Ammon's horn (tissue), 1 donor: ENCODE measurements at regions not wholly inside any gene's neighbourhood (a gene's known extent, or its start where the extent isn't known, plus 50 kb on each side); places are given as distances from the start of the nearest gene placed in this dataset.
"Not testable (repeated sequence)": the region's sequence is repeated elsewhere in the genome, so short reads cannot be mapped to it uniquely, and the experiment has no call there.

ENCODE experiments used
- DNase-seq: peaks from one replicate; pipeline ENCODE4 v3.0.0-alpha.2; 2016; ENCODE audit warnings: low spot score

DNA sequence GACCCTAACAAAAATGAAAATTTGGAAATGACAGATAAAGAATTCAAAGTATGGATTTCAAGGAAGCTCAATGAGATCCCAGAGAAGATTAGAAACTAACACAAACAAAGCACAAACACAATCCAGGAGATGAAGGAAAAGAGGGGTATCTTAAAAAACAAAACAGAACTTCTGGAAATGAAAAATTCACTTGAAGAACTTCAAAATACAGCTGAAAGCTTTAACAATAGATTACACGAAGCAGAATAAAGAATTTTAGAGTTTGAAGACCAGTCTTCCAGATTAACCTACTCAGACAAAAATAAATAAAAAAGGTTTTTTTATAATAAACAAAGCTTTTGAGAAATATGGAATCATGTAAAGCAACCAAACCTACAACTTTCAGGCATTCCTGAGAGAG, 671.8 kb upstream of the SLC39A10 start:
- DNase-seq: no peak

DNA sequence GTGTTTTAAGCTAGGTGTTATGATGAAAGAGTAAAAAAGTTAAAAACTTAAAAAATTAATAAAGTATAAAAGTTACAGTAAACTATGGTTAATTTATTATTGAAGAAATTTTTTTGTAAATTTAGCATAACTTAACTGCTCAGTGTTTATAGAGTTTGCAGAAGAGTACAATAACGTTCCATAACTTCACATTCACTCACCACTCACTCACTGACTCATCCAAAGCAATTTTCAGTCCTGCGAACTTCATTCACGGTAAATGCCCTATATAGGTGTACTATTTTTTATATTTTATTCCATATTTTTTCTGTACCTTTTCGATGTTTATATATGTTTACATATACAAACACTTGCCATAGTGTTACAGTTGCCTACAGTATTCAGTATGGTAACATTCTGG, 694.8 kb upstream of the SLC39A10 start:
- DNase-seq: no peak

DNA sequence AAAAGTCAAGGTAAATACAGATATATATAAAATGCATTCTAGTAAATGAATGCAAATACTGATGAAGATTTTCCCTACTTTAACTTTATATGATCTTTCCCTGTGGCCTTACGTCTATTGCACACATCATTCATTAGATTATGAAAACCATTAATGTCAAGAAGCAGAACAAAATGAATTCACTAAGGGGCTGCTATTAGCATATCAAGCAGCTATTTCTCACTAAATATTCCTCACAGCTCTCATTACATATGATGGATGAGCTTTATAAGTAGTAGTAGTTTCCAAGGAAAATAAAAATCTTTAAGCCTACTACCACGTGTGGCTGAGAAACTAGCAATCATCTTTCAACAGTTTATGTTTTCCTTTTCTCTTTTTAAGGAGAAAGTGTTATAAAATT, 702.8 kb upstream of the SLC39A10 start:
- no peak for DNase-seq

DNA sequence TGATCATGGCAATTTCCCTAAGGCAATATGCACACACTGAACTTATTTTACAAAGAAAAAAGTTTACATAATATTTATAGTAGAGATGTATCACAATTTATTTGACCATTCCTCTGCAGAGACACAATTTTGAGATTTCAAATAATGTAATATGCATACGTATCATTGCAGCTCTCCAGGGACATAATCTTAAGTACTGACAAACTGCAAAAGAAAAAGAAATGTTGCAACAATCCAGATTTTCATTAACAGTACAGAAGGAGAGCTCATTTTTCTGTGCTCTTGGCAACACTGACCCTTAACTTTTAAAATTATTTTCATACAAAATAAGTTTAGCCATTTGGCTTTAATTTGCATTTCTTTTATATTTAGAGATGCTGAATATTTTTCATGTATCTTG, 710.2 kb upstream of the SLC39A10 start:
- DNase-seq: no peak

DNA sequence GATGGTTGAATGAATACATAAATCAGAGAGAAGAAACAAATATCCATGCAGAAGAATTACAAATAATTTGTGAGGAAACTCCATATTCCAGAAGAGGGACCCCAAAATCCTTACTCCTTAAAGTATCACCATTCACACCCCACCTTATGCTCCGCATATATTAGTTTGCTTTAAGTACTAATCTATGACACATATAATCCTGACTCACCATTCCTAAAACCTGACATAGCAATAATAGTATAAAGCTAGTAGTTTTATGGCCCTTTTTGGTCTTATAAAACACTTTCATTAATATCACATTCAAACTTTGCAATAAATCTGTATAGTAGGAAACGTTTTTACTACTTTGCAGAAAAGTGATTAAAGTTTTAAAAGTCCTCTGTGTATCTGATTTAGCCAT, 719.0 kb upstream of the SLC39A10 start:
- no peak for DNase-seq

DNA sequence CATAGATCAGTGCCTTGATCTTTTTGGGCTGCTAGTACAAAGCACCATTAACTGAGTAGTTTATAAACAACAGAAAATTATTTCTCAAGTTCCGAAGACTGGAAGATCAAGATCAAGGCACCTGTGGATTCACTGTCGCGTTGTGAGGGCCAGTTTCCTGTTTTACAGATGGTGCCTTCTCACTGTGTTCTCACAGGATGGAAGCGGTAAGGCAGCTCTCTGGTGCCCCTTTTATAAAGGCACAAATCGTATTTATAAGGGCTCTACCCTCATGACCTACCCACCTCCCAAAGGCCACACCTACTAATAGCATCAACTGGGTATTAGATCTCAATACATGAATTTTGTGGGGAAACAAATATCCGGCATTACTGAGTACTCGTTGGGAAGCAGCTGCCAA, 729.5 kb upstream of the SLC39A10 start:
- no peak for DNase-seq

DNA sequence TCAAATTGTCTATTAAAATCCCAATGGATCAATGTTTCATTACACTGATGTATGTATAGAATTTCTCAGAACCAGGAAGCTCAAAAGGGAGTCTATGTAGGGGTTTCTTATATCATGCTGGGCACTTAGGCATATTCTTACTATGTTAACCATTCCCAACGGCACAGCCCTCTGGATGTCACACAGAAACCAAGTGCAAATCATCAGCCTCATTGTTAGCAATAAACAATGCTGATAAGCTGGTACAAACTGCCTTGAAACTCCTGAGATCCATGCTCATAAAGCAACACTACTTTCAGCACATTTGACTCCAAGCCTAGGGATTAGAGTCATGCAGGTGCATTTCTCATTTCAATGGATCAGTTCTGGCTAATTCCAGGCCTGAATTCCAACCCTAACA, 730.2 kb upstream of the SLC39A10 start:
- DNase-seq: no peak

DNA sequence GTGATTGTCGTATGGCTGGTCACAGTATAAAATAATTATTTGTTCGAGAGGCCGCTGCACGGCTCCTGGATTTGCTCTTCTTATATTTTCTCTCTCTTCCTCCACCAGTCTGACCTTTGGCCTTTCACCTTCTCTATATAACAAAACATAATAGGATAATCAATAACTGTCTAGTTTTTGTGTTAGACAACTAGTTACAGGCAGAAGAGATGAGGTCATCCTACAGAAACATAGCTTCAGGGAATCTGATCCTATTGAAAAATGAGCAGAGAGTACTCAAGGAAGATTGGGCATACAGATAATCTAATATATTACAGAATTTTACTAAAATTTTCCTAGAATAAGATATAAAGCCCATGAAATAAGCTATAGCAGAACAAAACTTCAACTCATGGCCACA, 731.3 kb upstream of the SLC39A10 start:
- DNase-seq: no peak

DNA sequence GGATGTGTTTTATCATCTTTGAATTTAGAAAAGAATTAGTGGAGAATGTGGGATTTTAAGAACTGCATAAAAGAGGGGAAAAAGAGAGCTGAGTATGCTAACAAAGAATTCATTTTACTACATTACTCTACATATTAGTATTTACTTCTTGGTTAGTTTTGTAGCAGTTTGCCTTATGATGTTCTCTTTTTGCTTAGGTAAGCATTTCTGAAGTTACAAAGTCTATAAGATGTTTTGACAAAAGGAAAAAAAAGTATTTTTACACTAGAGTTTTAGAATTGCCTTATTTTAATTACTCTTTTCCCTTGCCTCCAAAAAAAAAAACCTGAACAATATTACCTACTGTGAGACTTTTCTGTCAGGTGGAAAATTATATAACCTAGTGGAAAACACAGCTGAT, 739.5 kb upstream of the SLC39A10 start:
- no peak for DNase-seq

DNA sequence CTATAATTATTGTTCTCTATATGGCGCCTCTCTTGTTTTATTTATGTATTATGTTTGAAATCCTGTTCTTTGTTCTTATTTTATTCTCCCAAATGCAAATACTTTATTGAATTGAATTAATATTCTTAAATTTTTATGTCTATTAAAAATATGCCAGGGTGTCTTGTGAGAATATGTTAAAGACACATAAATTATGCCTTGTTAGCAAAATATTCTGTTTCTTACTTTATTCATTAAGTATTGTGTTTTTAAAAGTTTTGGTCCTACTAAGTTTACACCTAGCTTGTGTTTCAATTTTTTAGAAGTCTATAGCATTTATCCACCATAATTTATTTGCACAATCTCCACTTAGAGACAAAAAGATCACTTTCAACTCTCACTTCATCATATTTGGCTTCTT, 741.5 kb upstream of the SLC39A10 start:
- DNase-seq: no peak

DNA sequence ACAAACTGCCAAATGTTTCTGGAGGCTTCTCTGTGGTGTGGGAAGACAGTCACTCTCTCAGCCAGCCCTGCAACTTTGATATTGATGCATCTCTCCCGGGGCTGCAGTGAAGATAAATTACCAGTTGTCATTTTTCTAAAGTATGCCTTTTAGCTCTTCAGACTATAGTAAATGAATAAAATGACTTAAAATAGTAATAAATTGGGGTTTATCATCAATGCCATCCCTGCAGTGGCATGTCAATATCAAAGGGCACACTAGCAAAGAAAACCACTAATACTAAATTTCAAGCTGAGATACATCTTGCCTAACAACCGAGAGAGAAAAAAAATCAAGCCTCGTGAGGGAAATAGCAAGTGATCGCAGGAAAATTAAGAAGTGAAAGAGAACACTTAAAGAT, 749.5 kb upstream of the SLC39A10 start:
- DNase-seq: no peak

DNA sequence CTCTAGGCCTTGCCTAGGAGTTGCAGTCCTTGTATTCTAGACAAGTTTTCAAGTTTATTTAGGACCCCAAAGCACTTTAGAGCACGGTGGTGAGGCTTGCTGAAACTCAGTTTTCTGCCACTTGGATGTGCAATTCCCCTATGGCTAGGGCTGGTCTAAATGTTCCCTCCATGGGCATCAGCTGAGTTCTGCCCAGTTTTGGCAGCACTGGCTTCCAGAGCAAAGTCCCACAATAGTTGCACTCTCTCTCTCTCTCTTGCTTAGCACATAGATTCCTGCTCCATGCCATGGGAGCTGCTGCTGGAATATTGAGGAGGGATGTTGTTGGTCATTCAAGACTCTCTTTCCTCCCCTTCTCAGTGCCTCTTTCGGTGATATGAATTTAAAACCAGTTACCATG, 760.2 kb upstream of the SLC39A10 start:
- no peak for DNase-seq

DNA sequence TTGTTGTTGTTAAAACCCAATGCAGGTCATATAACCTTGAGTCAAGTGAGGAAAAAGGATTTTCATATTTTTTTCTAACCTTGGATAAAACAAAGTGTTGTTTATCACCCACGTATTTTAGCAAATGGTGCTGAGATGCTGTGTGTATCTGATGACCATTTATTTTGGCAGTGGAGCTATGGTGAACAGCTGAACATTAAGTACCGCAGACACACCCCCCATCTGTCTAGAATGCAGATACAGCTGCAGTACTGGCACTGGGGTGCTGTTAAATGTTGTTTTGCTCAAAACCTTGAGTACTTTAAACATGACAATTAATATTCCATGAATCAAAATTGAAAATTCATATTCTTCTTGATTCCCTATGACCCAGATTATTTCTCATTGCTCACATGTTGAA, 773.3 kb upstream of the SLC39A10 start:
- DNase-seq: no peak

DNA sequence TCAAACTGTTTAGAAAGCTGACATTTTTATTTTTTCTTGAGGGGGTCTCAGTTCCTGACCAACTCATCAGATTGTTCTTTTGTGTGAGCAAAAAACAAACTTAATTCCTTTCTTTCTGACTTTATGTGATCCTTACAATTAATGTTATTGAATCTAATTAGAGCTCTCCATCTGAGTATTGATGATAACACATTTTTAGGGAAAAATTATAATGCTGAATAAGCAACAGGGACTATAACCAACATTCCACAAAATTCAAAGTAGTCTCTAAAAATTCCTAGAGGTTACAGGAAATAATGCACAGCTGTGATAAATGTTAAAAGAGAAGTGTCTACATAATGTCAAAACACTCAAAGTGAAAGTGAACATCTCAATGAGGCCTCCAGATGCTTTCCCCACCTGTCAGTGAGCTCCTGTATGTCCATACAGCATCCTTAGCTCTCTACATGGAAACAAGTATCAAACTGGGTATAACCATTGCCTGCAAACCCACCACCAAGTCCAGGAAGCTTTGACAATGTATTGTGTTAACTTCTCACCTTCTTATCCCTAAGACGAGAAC, 786.0 kb upstream of the SLC39A10 start:
- DNase-seq: no peak

DNA sequence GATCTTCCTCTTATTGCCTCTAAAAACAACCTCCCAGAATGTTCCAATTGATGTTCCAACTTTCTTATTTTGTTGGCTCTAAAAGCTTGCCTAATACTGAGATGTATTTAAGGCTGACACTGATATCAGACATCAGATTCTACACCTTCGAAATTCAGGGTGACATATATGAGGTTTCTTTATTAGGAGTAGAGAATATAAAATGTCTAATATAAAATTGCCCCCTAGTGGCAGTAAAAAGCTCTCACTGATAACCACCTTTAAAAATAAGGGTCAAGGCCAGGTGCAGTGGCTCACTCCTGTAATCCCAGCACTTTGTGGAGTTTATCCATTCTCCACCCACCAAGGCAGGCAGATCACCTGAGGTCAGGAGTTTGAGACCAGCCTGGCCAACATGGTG, 789.7 kb upstream of the SLC39A10 start:
- no peak for DNase-seq

DNA sequence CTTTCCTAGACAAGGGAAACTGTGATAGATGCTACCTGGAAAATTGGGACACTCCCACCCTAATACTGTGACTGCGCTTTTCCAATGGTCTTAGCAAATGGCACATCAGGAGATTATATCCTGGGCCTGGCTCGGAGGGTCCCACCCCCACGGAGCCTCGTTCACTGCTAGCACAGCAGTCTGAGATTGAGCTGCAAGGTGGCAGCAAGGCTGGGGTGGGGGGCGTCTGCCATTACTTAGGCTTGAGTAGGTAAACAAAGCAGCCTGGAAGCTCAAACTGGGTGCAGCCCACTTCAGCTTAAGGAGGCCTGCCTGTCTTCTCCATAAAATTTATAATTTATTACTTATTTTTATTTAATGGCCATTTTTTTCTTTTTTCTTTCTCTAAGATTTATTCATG, 802.1 kb upstream of the SLC39A10 start:
- no peak for DNase-seq

DNA sequence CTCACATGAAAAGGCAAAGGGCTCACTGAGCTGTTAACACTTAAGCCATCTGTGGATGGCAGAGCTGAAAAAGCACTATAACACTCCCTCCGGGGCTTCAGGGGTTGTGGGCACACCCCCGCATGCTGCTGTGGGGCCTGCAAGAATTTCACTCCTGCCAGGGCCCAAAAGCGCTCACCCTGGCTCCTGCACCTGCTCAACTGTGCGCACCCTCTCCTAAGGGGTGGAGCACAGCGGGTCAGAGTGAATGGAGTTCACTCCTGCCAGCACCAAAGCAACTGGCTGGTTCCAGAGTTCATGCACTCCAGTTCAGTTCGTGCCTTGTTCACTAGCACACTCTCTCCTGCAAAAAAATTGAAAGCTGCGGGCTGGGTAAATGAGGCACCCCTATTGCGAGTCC, 814.2 kb upstream of the SLC39A10 start:
- DNase-seq: no peak

DNA sequence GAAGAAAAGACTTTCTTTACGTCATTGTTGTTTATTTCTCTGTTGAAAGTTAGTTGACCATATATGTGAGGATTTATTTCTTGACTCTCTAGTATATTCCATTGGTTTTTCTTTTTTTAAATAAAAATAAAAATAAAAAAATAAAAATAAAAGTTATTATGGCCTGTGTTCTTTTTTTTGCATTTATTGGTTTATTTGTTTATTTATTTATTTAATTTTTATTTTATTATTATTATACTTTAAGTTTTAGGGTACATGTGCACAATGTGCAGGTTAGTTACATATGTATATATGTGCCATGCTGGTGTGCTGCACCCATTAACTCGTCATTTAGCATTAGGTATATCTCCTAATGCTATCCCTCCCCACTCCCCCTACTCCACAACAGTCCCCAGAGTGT, 822.7 kb upstream of the SLC39A10 start:
- DNase-seq: not testable (repeated sequence)

DNA sequence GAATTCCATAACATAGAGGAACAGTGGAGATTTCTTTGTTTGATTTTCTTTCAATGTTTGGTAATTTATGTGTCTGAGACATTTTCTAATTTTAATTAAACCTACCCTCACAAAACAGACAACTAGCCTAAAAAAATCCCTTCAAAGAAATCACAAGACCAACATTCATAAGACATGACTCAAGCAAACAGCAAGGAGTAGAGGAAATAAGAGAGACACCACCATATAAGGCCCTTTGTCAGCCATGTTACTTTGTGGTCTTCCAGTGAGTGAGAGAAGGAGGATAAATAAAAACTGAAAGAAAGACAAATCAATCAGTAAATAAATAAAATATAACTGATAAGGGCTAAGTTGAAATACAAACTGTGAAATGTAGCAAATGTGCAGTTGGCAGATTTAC, 830.8 kb upstream of the SLC39A10 start:
- no peak for DNase-seq

DNA sequence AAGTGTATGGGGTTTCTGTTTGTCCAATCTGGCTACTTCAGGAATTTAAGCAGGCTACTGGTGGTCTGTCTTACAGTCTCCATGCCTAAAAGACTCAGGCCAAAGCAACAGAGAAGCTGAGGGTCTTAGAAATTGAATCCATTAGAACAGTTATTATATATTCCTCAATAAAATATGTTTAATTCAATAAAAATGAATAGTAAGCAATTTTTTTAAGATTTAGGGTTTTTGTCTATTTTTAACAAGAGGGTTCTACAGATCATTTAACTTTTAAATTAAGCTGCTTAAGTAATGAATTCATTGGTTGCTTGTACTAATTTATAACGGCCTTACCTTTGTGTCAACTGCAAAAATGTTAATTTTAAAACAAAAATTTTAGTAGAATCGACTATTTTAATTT, 832.6 kb upstream of the SLC39A10 start:
- no peak for DNase-seq

DNA sequence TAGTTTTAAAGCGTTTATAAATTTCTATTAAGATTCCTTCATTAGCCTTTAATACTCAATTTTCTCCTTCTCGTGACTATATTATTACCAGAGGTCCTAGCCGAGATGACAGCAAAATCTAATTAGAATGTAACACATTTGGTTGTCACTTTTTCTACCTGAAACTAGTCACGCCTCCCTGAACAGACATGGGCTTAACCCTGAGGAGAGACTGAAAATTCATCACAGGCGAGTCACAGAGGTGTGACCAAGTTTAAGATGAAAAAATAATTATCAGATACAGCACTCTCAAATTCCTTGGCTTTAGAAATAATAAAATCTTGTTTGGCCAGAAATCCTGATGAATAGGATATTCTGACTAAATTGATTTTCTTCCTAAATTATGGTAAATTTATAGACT, 834.4 kb upstream of the SLC39A10 start:
- DNase-seq: no peak

DNA sequence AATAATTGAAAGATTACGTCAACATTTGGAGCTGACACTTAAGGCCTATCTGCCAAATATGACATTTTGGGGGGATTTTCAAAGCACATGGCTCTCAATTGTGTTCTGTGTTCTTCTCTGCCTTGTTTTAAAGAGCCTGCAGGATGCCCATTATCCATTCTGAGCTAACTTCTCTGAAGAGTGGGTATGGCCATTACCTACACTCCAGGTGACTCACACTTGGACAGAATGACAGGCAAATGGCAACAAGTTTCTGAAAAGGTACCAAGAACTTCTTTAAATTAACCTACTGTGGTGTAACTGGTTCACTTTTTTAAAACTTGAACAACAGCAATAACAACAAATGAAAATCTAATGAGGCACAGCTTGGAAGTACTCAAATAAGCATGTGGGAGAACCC, 834.9 kb upstream of the SLC39A10 start:
- DNase-seq: no peak

DNA sequence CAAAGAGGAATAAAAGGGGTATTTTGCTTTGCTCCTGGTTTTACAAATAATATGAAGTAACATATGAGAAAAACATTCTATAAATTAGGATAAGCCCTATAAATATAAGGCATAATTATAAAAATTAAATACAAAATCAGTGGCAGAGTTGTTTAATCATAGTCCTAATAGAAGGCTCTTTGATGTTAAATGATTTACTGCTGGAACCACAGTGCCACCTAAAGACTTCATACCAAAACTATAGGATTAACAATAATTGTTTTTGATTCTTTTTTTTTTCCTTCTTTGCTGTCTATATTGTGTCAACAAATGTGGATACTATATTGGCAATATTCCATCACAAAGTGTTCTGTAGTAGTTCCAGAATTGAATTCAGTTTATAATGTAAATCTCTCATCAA, 837.7 kb upstream of the SLC39A10 start:
- DNase-seq: no peak

DNA sequence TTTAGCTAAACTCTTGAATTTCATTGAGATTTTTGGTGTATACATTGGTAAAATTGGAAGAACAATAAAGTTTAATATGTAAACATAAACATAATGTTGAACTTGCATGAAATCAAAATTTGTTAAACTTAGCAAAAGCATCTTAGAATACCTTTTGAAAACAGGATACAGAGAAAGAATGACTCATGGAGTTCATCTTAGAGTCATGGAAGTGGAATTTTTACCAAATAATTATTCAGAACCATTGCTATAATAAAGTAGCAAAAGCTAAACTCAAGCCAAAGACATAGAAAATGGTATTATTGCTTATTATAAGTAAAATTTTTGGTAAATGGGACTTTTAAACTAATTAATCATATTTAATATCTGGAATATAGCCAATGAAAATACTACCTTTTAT, 841.6 kb upstream of the SLC39A10 start:
- no peak for DNase-seq

DNA sequence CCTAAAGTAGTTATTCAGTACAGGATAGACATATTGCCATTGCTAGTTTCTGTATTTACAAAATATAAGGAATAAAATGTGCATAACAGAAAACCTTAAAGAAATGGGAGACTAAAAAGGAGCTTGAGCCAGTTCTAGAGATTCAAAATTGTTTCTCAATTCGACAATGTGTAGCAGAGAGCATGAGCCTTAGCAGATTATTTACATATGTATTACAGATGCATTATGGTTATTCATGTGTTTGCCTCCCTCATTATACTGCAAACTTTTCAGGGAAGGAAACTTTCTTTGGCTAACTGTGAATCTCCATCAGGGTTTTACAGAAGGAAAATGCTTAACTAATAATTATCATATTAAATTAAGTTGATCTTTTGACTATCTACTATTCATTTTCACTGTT, 854.4 kb upstream of the SLC39A10 start:
- DNase-seq: no peak
